Suprapubic skin (tissue), 3 donors: ENCODE measurements at regions not wholly inside any gene's neighbourhood (a gene's known extent, or its start where the extent isn't known, plus 50 kb on each side); places are given as distances from the start of the nearest gene placed in this dataset.

Source experiments
- EP300 ChIP-seq: sonication (generic); formaldehyde crosslinking; IDR thresholded peaks from one replicate; pipeline ENCODE4 v1.6.1; 2017; ENCODE audit warnings: antibody characterized with exemption
- POLR2A ChIP-seq, 2 donors: fragments of 450-650 bp; IDR thresholded peaks; one replicate each; pipeline ENCODE4 v1.6.1; 2017; ENCODE audit warnings: antibody characterized with exemption in 2 of 2, mild to moderate bottlenecking in 2 of 2, moderate library complexity in 2 of 2
- TF ChIP-seq, protein P1 (sequence below), 2 donors: fragments of 200-600 bp in 1 of 2; fragments of 450-650 bp in 1 of 2; sonication (generic) in 1 of 2; IDR thresholded peaks; one replicate each; pipeline ENCODE4 v1.5.1; 2016 to 2019; ENCODE audit warnings: antibody characterized with exemption in 2 of 2, mild to moderate bottlenecking in 1 of 2, moderate library complexity in 1 of 2

GRCh38 chr1:38686167-38686926 lies 173.2 kb downstream of the RRAGC start:
- TF ChIP-seq POLR2A (IDR thresholded peaks at IDR 0.05): no peak
- TF ChIP-seq, protein P1, sequence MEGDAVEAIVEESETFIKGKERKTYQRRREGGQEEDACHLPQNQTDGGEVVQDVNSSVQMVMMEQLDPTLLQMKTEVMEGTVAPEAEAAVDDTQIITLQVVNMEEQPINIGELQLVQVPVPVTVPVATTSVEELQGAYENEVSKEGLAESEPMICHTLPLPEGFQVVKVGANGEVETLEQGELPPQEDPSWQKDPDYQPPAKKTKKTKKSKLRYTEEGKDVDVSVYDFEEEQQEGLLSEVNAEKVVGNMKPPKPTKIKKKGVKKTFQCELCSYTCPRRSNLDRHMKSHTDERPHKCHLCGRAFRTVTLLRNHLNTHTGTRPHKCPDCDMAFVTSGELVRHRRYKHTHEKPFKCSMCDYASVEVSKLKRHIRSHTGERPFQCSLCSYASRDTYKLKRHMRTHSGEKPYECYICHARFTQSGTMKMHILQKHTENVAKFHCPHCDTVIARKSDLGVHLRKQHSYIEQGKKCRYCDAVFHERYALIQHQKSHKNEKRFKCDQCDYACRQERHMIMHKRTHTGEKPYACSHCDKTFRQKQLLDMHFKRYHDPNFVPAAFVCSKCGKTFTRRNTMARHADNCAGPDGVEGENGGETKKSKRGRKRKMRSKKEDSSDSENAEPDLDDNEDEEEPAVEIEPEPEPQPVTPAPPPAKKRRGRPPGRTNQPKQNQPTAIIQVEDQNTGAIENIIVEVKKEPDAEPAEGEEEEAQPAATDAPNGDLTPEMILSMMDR (IDR thresholded peaks at IDR 0.05): no peak
- TF ChIP-seq EP300: no peak
